GM10266 (cell line): ENCODE measurements at regions not wholly inside any gene's neighbourhood (a gene's known extent, or its start where the extent isn't known, plus 50 kb on each side); places are given as distances from the start of the nearest gene placed in this dataset.

Experiments used
- DNase-seq: peaks from one replicate; pipeline ENCODE4 v3.0.0; 2012; ENCODE audit errors: extremely low spot score
- TF ChIP-seq, protein P1 (sequence below): IDR thresholded peaks from 2 replicates; pipeline ENCODE4 v1.5.1; 2012; ENCODE audit warnings: mild to moderate bottlenecking, low read depth; ENCODE audit not compliant: control insufficient read depth, insufficient read depth; ENCODE audit errors: missing control alignments

DNA sequence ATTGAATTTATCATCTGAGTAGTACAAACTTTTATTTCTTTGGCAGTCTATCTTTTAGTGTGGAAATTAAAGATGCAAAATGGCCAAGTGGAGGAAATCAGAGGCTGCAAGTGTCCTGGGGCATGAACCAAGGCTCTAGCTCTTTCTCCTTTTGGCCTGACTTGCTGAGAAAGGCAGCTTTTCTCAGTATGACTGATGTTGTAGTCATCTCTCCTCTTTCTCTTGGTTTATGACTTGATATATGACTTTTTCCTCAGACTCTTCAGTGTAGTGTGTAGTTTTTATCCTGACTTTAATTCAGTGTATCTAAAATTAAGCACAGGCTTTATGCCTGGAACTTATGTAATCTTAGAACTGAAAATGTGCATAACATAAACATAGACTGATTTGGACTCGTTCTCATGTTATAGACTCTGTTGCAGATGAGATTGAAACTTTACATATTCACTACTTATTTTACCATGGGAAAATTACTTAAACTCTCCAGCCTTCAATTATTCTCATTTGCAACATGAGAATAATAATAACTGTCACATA is 65.7 kb downstream of the SLITRK5 start:
- DNase-seq, result no peak
- TF ChIP-seq, protein P1, sequence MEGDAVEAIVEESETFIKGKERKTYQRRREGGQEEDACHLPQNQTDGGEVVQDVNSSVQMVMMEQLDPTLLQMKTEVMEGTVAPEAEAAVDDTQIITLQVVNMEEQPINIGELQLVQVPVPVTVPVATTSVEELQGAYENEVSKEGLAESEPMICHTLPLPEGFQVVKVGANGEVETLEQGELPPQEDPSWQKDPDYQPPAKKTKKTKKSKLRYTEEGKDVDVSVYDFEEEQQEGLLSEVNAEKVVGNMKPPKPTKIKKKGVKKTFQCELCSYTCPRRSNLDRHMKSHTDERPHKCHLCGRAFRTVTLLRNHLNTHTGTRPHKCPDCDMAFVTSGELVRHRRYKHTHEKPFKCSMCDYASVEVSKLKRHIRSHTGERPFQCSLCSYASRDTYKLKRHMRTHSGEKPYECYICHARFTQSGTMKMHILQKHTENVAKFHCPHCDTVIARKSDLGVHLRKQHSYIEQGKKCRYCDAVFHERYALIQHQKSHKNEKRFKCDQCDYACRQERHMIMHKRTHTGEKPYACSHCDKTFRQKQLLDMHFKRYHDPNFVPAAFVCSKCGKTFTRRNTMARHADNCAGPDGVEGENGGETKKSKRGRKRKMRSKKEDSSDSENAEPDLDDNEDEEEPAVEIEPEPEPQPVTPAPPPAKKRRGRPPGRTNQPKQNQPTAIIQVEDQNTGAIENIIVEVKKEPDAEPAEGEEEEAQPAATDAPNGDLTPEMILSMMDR, result no peak

DNA sequence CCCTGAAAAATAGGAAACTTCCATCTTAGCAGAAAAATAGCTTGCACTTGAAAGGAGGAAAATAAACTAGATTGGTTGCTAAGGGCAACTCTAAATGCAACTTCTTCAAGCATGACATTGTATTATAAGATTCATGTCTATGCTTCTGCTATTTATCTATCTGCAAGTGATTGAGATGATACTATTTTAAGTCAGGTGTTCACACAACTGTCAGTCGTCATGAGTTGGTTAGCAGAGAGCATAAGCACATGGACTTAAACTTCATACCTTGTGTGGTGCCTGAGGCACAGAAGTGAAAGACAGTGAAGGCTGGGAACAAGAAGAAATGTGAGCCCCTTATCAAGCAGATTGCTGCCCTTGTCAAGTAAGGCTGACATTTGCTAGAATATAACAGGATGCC is 82.9 kb downstream of the SLITRK5 start:
- TF ChIP-seq, protein P1, result no peak
- DNase-seq, result no peak

DNA sequence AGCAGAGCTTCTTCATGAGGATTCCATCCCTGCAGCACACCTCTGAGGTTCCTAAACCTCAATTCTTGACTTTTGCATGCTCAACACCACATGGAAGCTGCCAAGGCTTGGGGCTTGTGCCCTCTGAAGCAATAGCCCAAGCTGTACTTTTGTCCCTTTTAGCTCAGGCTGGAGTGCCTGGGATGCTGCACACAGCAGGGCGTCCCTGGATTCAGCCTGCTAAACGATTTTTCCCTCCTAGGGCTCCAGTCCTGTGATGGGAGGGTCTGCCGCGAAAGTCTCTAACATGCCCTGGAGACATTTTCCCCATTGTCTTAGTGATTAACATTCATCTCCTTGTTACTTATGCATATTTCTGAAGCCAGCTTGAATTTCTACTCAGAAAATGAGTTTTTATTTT is 98.3 kb downstream of the SLITRK5 start:
- TF ChIP-seq, protein P1, result no peak
- DNase-seq, result no peak

DNA sequence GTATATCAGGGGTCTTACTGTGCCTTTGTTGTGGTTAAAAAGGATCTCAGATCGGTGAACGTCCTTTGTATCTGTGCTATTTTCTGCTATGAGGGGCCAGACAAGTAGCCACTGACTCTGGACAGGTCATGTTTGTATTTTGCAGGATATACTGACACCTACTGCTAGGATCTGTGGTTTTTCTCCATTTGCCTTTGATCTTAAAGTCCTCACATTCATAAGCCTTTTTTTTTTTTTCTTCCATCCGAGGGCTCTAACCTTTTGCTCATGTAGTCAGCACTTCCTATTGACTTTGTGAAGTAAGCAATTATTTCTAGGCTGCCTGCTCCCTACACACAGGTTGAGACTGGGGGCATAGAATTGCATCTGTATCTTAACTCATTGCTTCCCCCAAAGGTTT is 106.2 kb downstream of the SLITRK5 start:
- DNase-seq, result no peak
- TF ChIP-seq, protein P1, result no peak

DNA sequence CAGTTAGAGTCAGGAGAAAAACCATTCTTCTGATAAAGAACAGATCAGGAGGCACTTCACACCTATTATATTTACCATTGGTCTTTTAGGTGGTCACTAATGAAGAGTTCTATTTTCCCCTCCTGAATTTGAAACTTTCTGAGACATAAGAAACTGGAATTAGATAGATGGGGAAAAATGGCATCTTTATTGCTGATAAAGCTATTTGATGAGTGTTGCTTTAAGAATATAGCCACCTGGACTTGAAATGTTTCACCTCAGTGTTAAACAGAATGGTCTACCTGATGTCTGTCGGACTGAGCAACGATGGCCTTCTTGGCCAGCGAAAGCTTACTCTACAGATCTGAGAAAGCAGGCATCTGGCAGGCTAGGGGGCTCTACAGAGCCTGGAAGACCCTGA is 107.0 kb downstream of the SLITRK5 start:
- no peak for DNase-seq
- TF ChIP-seq, protein P1, result no peak

DNA sequence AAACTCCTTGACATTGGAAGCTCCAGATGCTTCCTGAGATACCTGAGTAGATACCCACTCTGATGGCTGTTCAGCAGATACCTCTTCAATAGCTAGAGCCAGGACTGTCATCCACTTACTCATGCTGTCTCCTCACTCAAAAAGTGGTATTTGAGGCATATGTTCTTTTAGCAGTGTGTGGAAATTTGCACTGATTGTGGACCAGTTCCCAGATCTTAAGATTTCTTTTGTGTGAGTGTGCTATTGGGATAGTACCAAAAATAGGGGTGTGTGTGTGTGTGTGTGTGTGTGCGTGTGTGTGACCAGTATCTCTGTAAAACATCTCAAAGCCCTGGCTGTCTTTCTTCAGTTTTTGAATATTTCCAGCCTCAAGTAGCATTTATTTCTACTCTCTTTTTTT is 108.3 kb downstream of the SLITRK5 start:
- TF ChIP-seq, protein P1, result no peak
- DNase-seq, result no peak

DNA sequence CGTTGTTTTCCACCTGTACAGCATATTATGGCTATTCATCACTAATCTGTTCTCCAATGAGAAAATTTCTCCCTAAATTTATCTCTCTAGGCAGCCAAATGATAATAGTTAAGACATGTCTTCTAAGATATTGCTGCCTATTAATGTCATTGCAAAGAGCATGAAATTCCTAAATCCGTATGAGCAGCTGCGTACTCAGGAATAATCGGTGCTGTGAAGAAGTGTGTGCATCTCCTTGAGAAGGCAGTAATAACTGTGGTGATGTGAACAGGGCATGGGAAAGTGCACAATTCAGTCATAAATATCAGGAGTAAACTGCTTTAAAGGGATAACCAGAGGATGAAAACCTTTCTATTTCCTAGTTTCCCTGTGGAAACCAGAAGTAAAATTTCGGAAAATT is 112.2 kb downstream of the SLITRK5 start:
- TF ChIP-seq, protein P1, result no peak
- DNase-seq, result no peak
